ENCODE measurements at regions not wholly inside any gene's neighbourhood (a gene's known extent, or its start where the extent isn't known, plus 50 kb on each side); places are given as distances from the start of the nearest gene placed in this dataset.

GRCh38 chr5:2441495-2442180 is 309.8 kb downstream of the IRX2 start:
- no peak overlapping the region for H3K27ac Mint-ChIP-seq
- no peaks in the 10 kb centered on the region for H3K4me1 Mint-ChIP-seq (ENCODE audit: low read depth in 2 of 2)
- no peak for ATAC-seq (replicated peaks)
- no peaks in the 10 kb centered on the region for H3K27me3 Mint-ChIP-seq
- H3K36me3 Mint-ChIP-seq (ENCODE audit: insufficient read depth) = no peaks in the 10 kb centered on the region
- peaks cover 0 to 3% of the 10 kb centered on the region in 2 donors for H3K9me3 Mint-ChIP-seq
- H3K4me3 Mint-ChIP-seq = no peak overlapping the region
- DNase-seq = no peak

- no peak for ATAC-seq (replicated peaks)
- no peak overlapping the region for H3K27ac Mint-ChIP-seq
Measured at GRCh38 chr5:2439608-2440007, 311.9 kb downstream of the IRX2 start.

GRCh38 chr5:2433086-2433485 is 318.4 kb downstream of the IRX2 start:
- DNase-seq = no peak
- no peak overlapping the region for H3K27ac Mint-ChIP-seq
- H3K36me3 Mint-ChIP-seq (ENCODE audit: insufficient read depth) = no peaks in the 10 kb centered on the region
- no peak overlapping the region for H3K4me3 Mint-ChIP-seq
- no peaks in the 10 kb centered on the region for H3K27me3 Mint-ChIP-seq
- peaks cover 0 to 8% of the 10 kb centered on the region in 2 donors for H3K9me3 Mint-ChIP-seq
- no peaks in the 10 kb centered on the region for H3K4me1 Mint-ChIP-seq (ENCODE audit: low read depth in 2 of 2)
- ATAC-seq (replicated peaks) = no peak

More at GRCh38 chr5:2439608-2440007, 311.9 kb downstream of the IRX2 start:
- no peak for DNase-seq
- Mint-ChIP-seq H3K27me3 (no peaks in the 10 kb centered on the region), H3K4me3 (no peak overlapping the region), H3K9me3 (peaks cover 0 to 3% of the 10 kb centered on the region in 2 donors), H3K4me1 (ENCODE audit: low read depth in 2 of 2) (no peaks in the 10 kb centered on the region), H3K36me3 (ENCODE audit: insufficient read depth) (no peaks in the 10 kb centered on the region)

- Mint-ChIP-seq H3K27ac (no peak overlapping the region), H3K4me1 (ENCODE audit: low read depth in 2 of 2) (no peaks in the 10 kb centered on the region), H3K9me3 (peaks cover 0 to 8% of the 10 kb centered on the region in 2 donors), H3K4me3 (no peak overlapping the region), H3K36me3 (ENCODE audit: insufficient read depth) (no peaks in the 10 kb centered on the region), H3K27me3 (no peaks in the 10 kb centered on the region)
- ATAC-seq (replicated peaks) (no peak), DNase-seq (no peak)
Measured at GRCh38 chr5:2432076-2432920, 319.2 kb downstream of the IRX2 start.

GRCh38 chr5:2430606-2431005 is 320.9 kb downstream of the IRX2 start:
- no peaks in the 10 kb centered on the region for H3K4me1 Mint-ChIP-seq (ENCODE audit: low read depth in 2 of 2)
- no peak overlapping the region for H3K27ac Mint-ChIP-seq
- no peaks in the 10 kb centered on the region for H3K36me3 Mint-ChIP-seq (ENCODE audit: insufficient read depth)
- H3K4me3 Mint-ChIP-seq = no peak overlapping the region
- ATAC-seq (replicated peaks) = no peak
- H3K27me3 Mint-ChIP-seq = no peaks in the 10 kb centered on the region
- H3K9me3 Mint-ChIP-seq = peaks cover 0 to 6% of the 10 kb centered on the region in 2 donors
- no peak for DNase-seq

GRCh38 chr5:2427983-2428382 is 323.5 kb downstream of the IRX2 start:
- Mint-ChIP-seq H3K4me1 (ENCODE audit: low read depth in 2 of 2) (no peaks in the 10 kb centered on the region), H3K27ac (no peak overlapping the region), H3K36me3 (ENCODE audit: insufficient read depth) (no peaks in the 10 kb centered on the region), H3K4me3 (no peak overlapping the region), H3K27me3 (no peaks in the 10 kb centered on the region), H3K9me3 (peaks cover 0 to 6% of the 10 kb centered on the region in 2 donors)
- no peak for DNase-seq
- ATAC-seq (replicated peaks) = no peak

GRCh38 chr5:2423634-2424033 is 327.8 kb downstream of the IRX2 start:
- ATAC-seq (replicated peaks) = no peak
- H3K27ac Mint-ChIP-seq = no peak overlapping the region
- no peaks in the 10 kb centered on the region for H3K36me3 Mint-ChIP-seq (ENCODE audit: insufficient read depth)
- H3K4me1 Mint-ChIP-seq (ENCODE audit: low read depth in 2 of 2) = no peaks in the 10 kb centered on the region
- H3K27me3 Mint-ChIP-seq = no peaks in the 10 kb centered on the region
- H3K9me3 Mint-ChIP-seq = no peaks in the 10 kb centered on the region
- DNase-seq = no peak
- no peak overlapping the region for H3K4me3 Mint-ChIP-seq

GRCh38 chr5:2417301-2417700 is 334.2 kb downstream of the IRX2 start:
- Mint-ChIP-seq H3K27me3 (peaks cover 12 to 13% of the 10 kb centered on the region in 2 donors), H3K4me3 (no peak overlapping the region), H3K4me1 (ENCODE audit: low read depth in 2 of 2) (no peaks in the 10 kb centered on the region), H3K9me3 (peaks cover 0 to 4% of the 10 kb centered on the region in 2 donors), H3K36me3 (ENCODE audit: insufficient read depth) (no peaks in the 10 kb centered on the region), H3K27ac (no peak overlapping the region)
- ATAC-seq (replicated peaks) = no peak
- DNase-seq = no peak

GRCh38 chr5:2415678-2416077 is 335.8 kb downstream of the IRX2 start:
- ATAC-seq (replicated peaks) = no peak

GRCh38 chr5:2410451-2410850 is 341.0 kb downstream of the IRX2 start:
- no peak for ATAC-seq (replicated peaks)
- no peak overlapping the region for H3K4me3 Mint-ChIP-seq
- H3K27ac Mint-ChIP-seq = no peak overlapping the region
- peaks cover 12 to 13% of the 10 kb centered on the region in 2 donors for H3K27me3 Mint-ChIP-seq
- H3K4me1 Mint-ChIP-seq (ENCODE audit: low read depth in 2 of 2) = no peaks in the 10 kb centered on the region
- peaks cover 3% of the 10 kb centered on the region for H3K36me3 Mint-ChIP-seq (ENCODE audit: insufficient read depth)
- DNase-seq = no peak
- peaks cover 0 to 4% of the 10 kb centered on the region in 2 donors for H3K9me3 Mint-ChIP-seq

More at GRCh38 chr5:2415678-2416077, 335.8 kb downstream of the IRX2 start:
- no peak overlapping the region for H3K4me3 Mint-ChIP-seq
- H3K36me3 Mint-ChIP-seq (ENCODE audit: insufficient read depth) = peaks cover 3% of the 10 kb centered on the region
- peaks cover 0 to 4% of the 10 kb centered on the region in 2 donors for H3K9me3 Mint-ChIP-seq
- H3K27ac Mint-ChIP-seq = no peak overlapping the region
- H3K27me3 Mint-ChIP-seq = peaks cover 12 to 13% of the 10 kb centered on the region in 2 donors
- DNase-seq = no peak
- H3K4me1 Mint-ChIP-seq (ENCODE audit: low read depth in 2 of 2) = no peaks in the 10 kb centered on the region

- ATAC-seq (replicated peaks) (no peak), DNase-seq (no peak)
- Mint-ChIP-seq H3K9me3 (no peaks in the 10 kb centered on the region), H3K27me3 (no peaks in the 10 kb centered on the region), H3K4me3 (no peak overlapping the region), H3K4me1 (ENCODE audit: low read depth in 2 of 2) (no peaks in the 10 kb centered on the region), H3K27ac (no peak overlapping the region), H3K36me3 (ENCODE audit: insufficient read depth) (no peaks in the 10 kb centered on the region)
Measured at GRCh38 chr5:2403296-2403695, 348.2 kb downstream of the IRX2 start.

- no peaks in the 10 kb centered on the region for H3K9me3 Mint-ChIP-seq
- H3K27me3 Mint-ChIP-seq = no peaks in the 10 kb centered on the region
- H3K36me3 Mint-ChIP-seq (ENCODE audit: insufficient read depth) = no peaks in the 10 kb centered on the region
- no peaks in the 10 kb centered on the region for H3K4me1 Mint-ChIP-seq (ENCODE audit: low read depth in 2 of 2)
- ATAC-seq (replicated peaks) (no peak), DNase-seq (no peak)
- H3K27ac Mint-ChIP-seq = no peak overlapping the region
- no peak overlapping the region for H3K4me3 Mint-ChIP-seq
Measured at GRCh38 chr5:2399804-2400203, 351.7 kb downstream of the IRX2 start.

- Mint-ChIP-seq H3K4me3 (no peak overlapping the region), H3K9me3 (no peaks in the 10 kb centered on the region), H3K27me3 (no peaks in the 10 kb centered on the region), H3K27ac (no peak overlapping the region), H3K4me1 (ENCODE audit: low read depth in 2 of 2) (no peaks in the 10 kb centered on the region), H3K36me3 (ENCODE audit: insufficient read depth) (no peaks in the 10 kb centered on the region)
- no peak for ATAC-seq (replicated peaks)
- no peak for DNase-seq
Measured at GRCh38 chr5:2399096-2399495, 352.4 kb downstream of the IRX2 start.

- Mint-ChIP-seq H3K27me3 (peaks cover 0 to 11% of the 10 kb centered on the region in 2 donors), H3K27ac (no peak overlapping the region), H3K36me3 (ENCODE audit: insufficient read depth) (no peaks in the 10 kb centered on the region), H3K4me3 (no peak overlapping the region), H3K9me3 (no peaks in the 10 kb centered on the region), H3K4me1 (ENCODE audit: low read depth in 2 of 2) (no peaks in the 10 kb centered on the region)
- DNase-seq (no peak), ATAC-seq (replicated peaks) (no peak)
Measured at GRCh38 chr5:2393556-2393955, 357.9 kb downstream of the IRX2 start.

Measured in effector memory CD8-positive, alpha-beta T cell (primary cell).